KMS-11 (cell line): ENCODE measurements at regions not wholly inside any gene's neighbourhood (a gene's known extent, or its start where the extent isn't known, plus 50 kb on each side); places are given as distances from the start of the nearest gene placed in this dataset.
"Not testable (repeated sequence)": the region's sequence is repeated elsewhere in the genome, so short reads cannot be mapped to it uniquely, and the experiment has no call there.

Experiments
- H2AFZ ChIP-seq: fragments of 200-600 bp; sonication (generic); 2 replicates; pipeline ENCODE4 v1.6.1; 2016; ENCODE audit warnings: antibody characterized with exemption, mixed run types, low read depth
- H3K27ac ChIP-seq: fragments of 200-600 bp; sonication (generic); 2 replicates; pipeline ENCODE4 v1.6.1; 2016; ENCODE audit warnings: mild to moderate bottlenecking, mixed run types
- H3K27me3 ChIP-seq: fragments of 200-600 bp; sonication (generic); 2 replicates; pipeline ENCODE4 v1.6.1; 2017; ENCODE audit warnings: mild to moderate bottlenecking, low read depth, mixed run types, moderate library complexity; ENCODE audit not compliant: insufficient read depth
- H3K36me3 ChIP-seq: fragments of 200-600 bp; sonication (generic); 2 replicates; pipeline ENCODE4 v1.6.1; 2017; ENCODE audit warnings: mild to moderate bottlenecking, mixed run types; ENCODE audit not compliant: insufficient read depth
- H3K4me1 ChIP-seq: fragments of 200-600 bp; sonication (generic); 2 replicates; pipeline ENCODE4 v1.6.1; 2016; ENCODE audit warnings: mild to moderate bottlenecking, low read depth, mixed run types; ENCODE audit not compliant: poor library complexity, severe bottlenecking
- H3K4me2 ChIP-seq: fragments of 200-600 bp; sonication (generic); 2 replicates; pipeline ENCODE4 v1.7.0; 2016; ENCODE audit warnings: mild to moderate bottlenecking, mixed run types
- H3K4me3 ChIP-seq: fragments of 200-600 bp; sonication (generic); IDR thresholded peaks from 2 replicates; pipeline ENCODE4 v1.6.1; 2017; ENCODE audit warnings: low read depth, low read length, mixed read lengths; ENCODE audit not compliant: insufficient read depth
- H3K79me2 ChIP-seq: fragments of 200-600 bp; sonication (generic); 2 replicates; pipeline ENCODE4 v1.6.1; 2016; ENCODE audit warnings: low read depth, mixed run types; ENCODE audit not compliant: insufficient read depth
- H3K9ac ChIP-seq: fragments of 200-600 bp; sonication (generic); 2 replicates; pipeline ENCODE4 v1.6.1; 2016; ENCODE audit warnings: mild to moderate bottlenecking, mixed run types
- H4K20me1 ChIP-seq: fragments of 200-600 bp; sonication (generic); 2 replicates; pipeline ENCODE4 v1.6.1; 2016; ENCODE audit warnings: mild to moderate bottlenecking, mixed run types; ENCODE audit not compliant: insufficient read depth
- CTCF ChIP-seq: fragments of 200-600 bp; sonication (generic); conservative IDR thresholded peaks from 2 replicates; pipeline ENCODE4 v1.6.1; 2017; ENCODE audit warnings: low read depth, mild to moderate bottlenecking, antibody characterized with exemption, low read length, moderate library complexity, mixed read lengths

- Histone ChIP-seq H3K4me3 (no peak overlapping the region), H2AFZ (peak overlapping the region; percentile 8; the same call in 1 of the 2 replicates), H3K4me2 (peak overlapping the region; percentile 45), H3K9ac (peak overlapping the region; percentile 25; the same call in 1 of the 2 replicates), H3K36me3 (no peaks in the 10 kb centered on the region), H4K20me1 (no peaks in the 10 kb centered on the region), H3K79me2 (no peaks in the 10 kb centered on the region), H3K4me1 (peaks cover 63% of the 10 kb centered on the region), H3K27me3 (no peaks in the 10 kb centered on the region), H3K27ac (peak overlapping the region; percentile 90)
- TF ChIP-seq CTCF, result no peak
Measured at GRCh38 chr12:31897781-31898503, 61.3 kb upstream of the RESF1 start.

- peak overlapping the region; percentile 45 for H3K4me2 ChIP-seq
- not testable (repeated sequence) for H3K36me3 ChIP-seq, H3K79me2 ChIP-seq, H3K27me3 ChIP-seq, H4K20me1 ChIP-seq, H3K4me3 ChIP-seq
- peak overlapping the region; percentile 25; the same call in 1 of the 2 replicates for H3K9ac ChIP-seq
- peak overlapping the region; percentile 8; the same call in 1 of the 2 replicates for H2AFZ ChIP-seq
- peaks cover 68% of the 10 kb centered on the region for H3K4me1 ChIP-seq
- peak overlapping the region; percentile 90 for H3K27ac ChIP-seq
Measured at GRCh38 chr12:31897092-31897491, 62.1 kb upstream of the RESF1 start.

- peak overlapping the region; percentile 43; the same call in 1 of the 2 replicates for H2AFZ ChIP-seq
- no peaks in the 10 kb centered on the region for H3K79me2 ChIP-seq
- peak overlapping the region; percentile 57 for H3K9ac ChIP-seq
- no peak for TF ChIP-seq CTCF
- H3K27ac ChIP-seq, result peak overlapping the region; percentile 90
- peak overlapping the region; percentile 69 for H3K4me2 ChIP-seq
- no peaks in the 10 kb centered on the region for H4K20me1 ChIP-seq
- no peaks in the 10 kb centered on the region for H3K36me3 ChIP-seq
- H3K4me3 ChIP-seq, result no peak overlapping the region
- H3K4me1 ChIP-seq, result peaks cover 68% of the 10 kb centered on the region
- H3K27me3 ChIP-seq, result no peaks in the 10 kb centered on the region
Measured at GRCh38 chr12:31896514-31897039, 62.6 kb upstream of the RESF1 start.

- Histone ChIP-seq H3K27ac (peak overlapping the region; percentile 90), H3K4me1 (peaks cover 71% of the 10 kb centered on the region), H2AFZ (peak overlapping the region; percentile 43; the same call in 1 of the 2 replicates), H3K79me2 (no peaks in the 10 kb centered on the region), H3K27me3 (no peaks in the 10 kb centered on the region), H3K9ac (peak overlapping the region; percentile 57; the same call in 1 of the 2 replicates), H3K36me3 (no peaks in the 10 kb centered on the region), H3K4me2 (peak overlapping the region; percentile 69), H4K20me1 (no peaks in the 10 kb centered on the region), H3K4me3 (no peak overlapping the region)
- TF ChIP-seq CTCF, result no peak
Measured at GRCh38 chr12:31895449-31896150, 63.6 kb upstream of the RESF1 start.
